ENCODE measurements at regions not wholly inside any gene's neighbourhood (a gene's known extent, or its start where the extent isn't known, plus 50 kb on each side); places are given as distances from the start of the nearest gene placed in this dataset.

DNA sequence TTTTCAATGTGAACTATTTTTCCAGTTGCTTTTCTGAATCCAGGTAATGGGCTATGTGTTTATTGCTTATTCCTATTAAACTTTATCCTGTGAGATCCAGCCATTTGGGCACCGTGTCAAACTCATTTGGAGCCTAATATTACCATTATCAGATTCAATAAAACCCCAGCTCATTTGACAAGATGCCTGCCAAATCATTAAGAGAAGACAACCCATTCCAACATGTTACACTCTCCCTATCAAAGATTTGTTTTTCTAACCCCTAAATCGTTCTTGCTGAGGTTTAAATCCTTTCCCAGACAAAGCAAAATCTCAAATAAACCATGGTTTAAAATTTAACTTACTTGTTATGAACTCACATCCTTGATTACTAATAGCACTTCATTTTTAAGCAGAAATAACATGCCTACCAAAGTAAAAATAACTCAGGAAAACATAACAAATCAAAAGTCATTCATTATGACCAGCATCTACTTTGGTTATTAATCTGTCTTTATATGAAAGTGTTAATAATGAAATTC lies 130.0 kb upstream of the TCF21 start:
- DNase-seq (no peak), ATAC-seq (no peak)
- Histone ChIP-seq H3K27ac (no peak overlapping the region), H3K4me1 (peaks cover 0 to 61% (median 3%) of the 10 kb centered on the region in 12 donors), H3K36me3 (no peaks in the 10 kb centered on the region), H3K4me3 (no peak overlapping the region), H3K27me3 (no peaks in the 10 kb centered on the region), H3K9me3 (no peaks in the 10 kb centered on the region)
- TF ChIP-seq, protein P1, sequence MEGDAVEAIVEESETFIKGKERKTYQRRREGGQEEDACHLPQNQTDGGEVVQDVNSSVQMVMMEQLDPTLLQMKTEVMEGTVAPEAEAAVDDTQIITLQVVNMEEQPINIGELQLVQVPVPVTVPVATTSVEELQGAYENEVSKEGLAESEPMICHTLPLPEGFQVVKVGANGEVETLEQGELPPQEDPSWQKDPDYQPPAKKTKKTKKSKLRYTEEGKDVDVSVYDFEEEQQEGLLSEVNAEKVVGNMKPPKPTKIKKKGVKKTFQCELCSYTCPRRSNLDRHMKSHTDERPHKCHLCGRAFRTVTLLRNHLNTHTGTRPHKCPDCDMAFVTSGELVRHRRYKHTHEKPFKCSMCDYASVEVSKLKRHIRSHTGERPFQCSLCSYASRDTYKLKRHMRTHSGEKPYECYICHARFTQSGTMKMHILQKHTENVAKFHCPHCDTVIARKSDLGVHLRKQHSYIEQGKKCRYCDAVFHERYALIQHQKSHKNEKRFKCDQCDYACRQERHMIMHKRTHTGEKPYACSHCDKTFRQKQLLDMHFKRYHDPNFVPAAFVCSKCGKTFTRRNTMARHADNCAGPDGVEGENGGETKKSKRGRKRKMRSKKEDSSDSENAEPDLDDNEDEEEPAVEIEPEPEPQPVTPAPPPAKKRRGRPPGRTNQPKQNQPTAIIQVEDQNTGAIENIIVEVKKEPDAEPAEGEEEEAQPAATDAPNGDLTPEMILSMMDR (IDR thresholded peaks at IDR 0.05) = no peak
- TF ChIP-seq POLR2A (IDR thresholded peaks at IDR 0.05) = no peak
- WGBS, 4 donors = 46 to 49% (median 47%) methylated on average over 2 of the region's 2 CpGs
- intact Hi-C loops (cut with DNase I) = loop anchor here in 1 of 10 donors (5.0 kb wide), 1 partner anchor 133 kb away; no protein-coding TSS in a partner anchor

GRCh38 chr6:133759524-133759923 lies 129.4 kb upstream of the TCF21 start:
- no peak overlapping the region for H3K27ac ChIP-seq
- DNase-seq = no peak
- TF ChIP-seq, protein P1 (IDR thresholded peaks at IDR 0.05) = no peak
- TF ChIP-seq POLR2A (IDR thresholded peaks at IDR 0.05) = no peak
- ATAC-seq = no peak
- peaks cover 0 to 62% (median 3%) of the 10 kb centered on the region in 12 donors for H3K4me1 ChIP-seq
- intact Hi-C loops (cut with DNase I) = loop anchor here in 1 of 10 donors (5.0 kb wide), 1 partner anchor 133 kb away; no protein-coding TSS in a partner anchor
- no peak overlapping the region for H3K4me3 ChIP-seq
- 89 to 93% (median 90%) methylated on average over 7 of the region's 7 CpGs for WGBS, 4 donors
- H3K36me3 ChIP-seq = no peaks in the 10 kb centered on the region
- H3K27me3 ChIP-seq = no peaks in the 10 kb centered on the region
- H3K9me3 ChIP-seq = no peaks in the 10 kb centered on the region

DNA sequence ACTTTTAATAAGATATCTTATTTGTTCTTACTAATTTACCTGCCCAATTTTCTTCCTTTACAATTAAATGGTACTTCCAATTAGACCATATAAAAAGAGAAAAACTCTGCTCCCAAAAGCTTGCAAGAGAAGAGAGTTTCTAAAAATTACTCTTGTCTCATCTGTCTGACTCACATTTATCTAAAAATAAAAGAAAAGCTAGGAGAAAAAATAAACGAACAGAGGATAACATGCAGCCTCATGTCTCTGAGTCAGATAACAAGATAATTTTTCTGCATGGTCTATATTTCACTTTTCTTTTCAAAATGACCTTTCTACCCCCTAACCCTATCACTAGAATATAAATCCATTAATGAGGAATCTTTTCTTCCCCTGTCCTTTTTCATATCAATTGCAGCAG lies 127.2 kb upstream of the TCF21 start:
- H3K27ac ChIP-seq = peak overlapping the region in 8 of 12 donors; percentile 4 to 45 (median 34)
- ATAC-seq (peak in 1 of 4 donors; percentile 47), DNase-seq (no peak)
- no peaks in the 10 kb centered on the region for H3K36me3 ChIP-seq
- H3K4me3 ChIP-seq = no peak overlapping the region
- intact Hi-C loops (cut with DNase I) = loop anchor here in 2 of 10 donors (5.0 kb wide), 1 partner anchor 131 kb away; no protein-coding TSS in a partner anchor
- no peaks in the 10 kb centered on the region for H3K27me3 ChIP-seq
- WGBS, 4 donors = 7 to 21% (median 17%) methylated on average over 1 of the region's 1 CpG
- H3K9me3 ChIP-seq = no peaks in the 10 kb centered on the region
- H3K4me1 ChIP-seq = peaks cover 0 to 51% (median 2%) of the 10 kb centered on the region in 12 donors
- TF ChIP-seq, protein P1 (IDR thresholded peaks at IDR 0.05) = no peak
- no peak for TF ChIP-seq POLR2A (IDR thresholded peaks at IDR 0.05)

GRCh38 chr6:133764008-133764753 lies 124.7 kb upstream of the TCF21 start:
- Histone ChIP-seq H3K27me3 (no peaks in the 10 kb centered on the region), H3K27ac (peak overlapping the region; percentile 2 to 75 (median 60)), H3K4me3 (no peak overlapping the region), H3K9me3 (no peaks in the 10 kb centered on the region), H3K4me1 (peaks cover 0 to 34% (median 0%) of the 10 kb centered on the region in 12 donors), H3K36me3 (no peaks in the 10 kb centered on the region)
- peak; percentile 63 to 80 (median 76) for ATAC-seq
- 56 to 62% (median 60%) methylated on average over 2 of the region's 2 CpGs for WGBS, 4 donors
- intact Hi-C loops (cut with DNase I) = loop anchor here in 2 of 10 donors (5.0 kb wide), 1 partner anchor 128 kb away; no protein-coding TSS in a partner anchor
- TF ChIP-seq, protein P1 (IDR thresholded peaks at IDR 0.05) = no peak
- no peak for TF ChIP-seq POLR2A (IDR thresholded peaks at IDR 0.05)
- no peak for DNase-seq

Measured in heart left ventricle (tissue), 16 donors.